Neural cell (in vitro differentiated cells): ENCODE measurements at regions not wholly inside any gene's neighbourhood (a gene's known extent, or its start where the extent isn't known, plus 50 kb on each side); places are given as distances from the start of the nearest gene placed in this dataset.

Experiments
- H2AFZ ChIP-seq: fragments of 200-600, 300-800 bp; sonication (generic), shearing (Covaris generic); 2 replicates; pipeline ENCODE4 v1.6.0; 2014; ENCODE audit warnings: low read depth, mild to moderate bottlenecking, antibody characterized with exemption, low read length, moderate library complexity
- H3F3A ChIP-seq: fragments of 200-600 bp; shearing (Covaris generic); 2 replicates; pipeline ENCODE4 v1.6.1; 2016; ENCODE audit warnings: mild to moderate bottlenecking, moderate library complexity, mixed read lengths, antibody characterized with exemption, low read length; ENCODE audit not compliant: insufficient read depth, poor library complexity, severe bottlenecking
- H3K27ac ChIP-seq: fragments of 200-600, 300-800 bp; sonication (generic), shearing (Covaris generic); 2 replicates; pipeline ENCODE4 v1.5.1; 2014; ENCODE audit warnings: mild to moderate bottlenecking, low read length, moderate library complexity
- H3K27me3 ChIP-seq: fragments of 300-800, 200-600 bp; sonication (generic), shearing (Covaris generic); 2 replicates; pipeline ENCODE4 v1.6.0; 2014; ENCODE audit warnings: mild to moderate bottlenecking, low read depth, low read length, moderate library complexity; ENCODE audit not compliant: insufficient read depth
- H3K36me3 ChIP-seq: fragments of 300-800, 200-600 bp; sonication (generic), shearing (Covaris generic); 2 replicates; pipeline ENCODE4 v1.5.1; 2014; ENCODE audit warnings: mild to moderate bottlenecking, antibody characterized with exemption, low read length, moderate library complexity; ENCODE audit not compliant: insufficient read depth
- H3K4me2 ChIP-seq: fragments of 300-800, 200-600 bp; sonication (generic), shearing (Covaris generic); 2 replicates; pipeline ENCODE4 v1.6.0; 2014; ENCODE audit warnings: mild to moderate bottlenecking, low read length
- H3K4me3 ChIP-seq: fragments of 300-800, 200-600 bp; sonication (generic), shearing (Covaris generic); 2 replicates; pipeline ENCODE4 v1.5.1; 2014; ENCODE audit warnings: mild to moderate bottlenecking, low read length, moderate library complexity
- H3K79me2 ChIP-seq: fragments of 200-600 bp; shearing (Covaris generic); replicated peaks from 2 replicates; pipeline ENCODE4 v1.6.0; 2014; ENCODE audit warnings: mild to moderate bottlenecking, low read length, moderate library complexity; ENCODE audit not compliant: insufficient read depth
- H3K9ac ChIP-seq: fragments of 300-800, 200-600 bp; sonication (generic), shearing (Covaris generic); 2 replicates; pipeline ENCODE4 v1.6.1; 2016; ENCODE audit warnings: mild to moderate bottlenecking, low read length, mixed read lengths
- H3K9me2 ChIP-seq: fragments of 200-600 bp; shearing (Covaris generic); 2 replicates; pipeline ENCODE4 v1.6.1; 2016; ENCODE audit warnings: mild to moderate bottlenecking, low read length, mixed read lengths; ENCODE audit not compliant: insufficient read depth
- H3K9me3 ChIP-seq: fragments of 200-600, 300-800 bp; sonication (generic), shearing (Covaris generic); 2 replicates; pipeline ENCODE4 v1.6.1; 2016; ENCODE audit warnings: mild to moderate bottlenecking, mixed run types, low read length, moderate library complexity, mixed read lengths
- H4K20me1 ChIP-seq: fragments of 200-600 bp; shearing (Covaris generic); 2 replicates; pipeline ENCODE4 v1.6.1; 2016; ENCODE audit warnings: mild to moderate bottlenecking, mixed run types; ENCODE audit not compliant: insufficient read depth
- EP300 ChIP-seq: fragments of 450-650 bp; conservative IDR thresholded peaks from 2 replicates; pipeline ENCODE4 v1.6.1; 2014; ENCODE audit warnings: antibody characterized with exemption, mild to moderate bottlenecking, moderate library complexity; ENCODE audit not compliant: poor library complexity, severe bottlenecking
- EZH2 ChIP-seq: fragments of 200-600, 300-800 bp; shearing (Covaris generic), sonication (generic); IDR thresholded peaks from 2 replicates; pipeline ENCODE4 v1.6.1; 2014; ENCODE audit warnings: antibody characterized with exemption, low read length, borderline replicate concordance, mild to moderate bottlenecking; ENCODE audit not compliant: insufficient read depth, poor library complexity, severe bottlenecking
- MXI1 ChIP-seq: fragments of 450-650 bp; conservative IDR thresholded peaks from 2 replicates; pipeline ENCODE4 v1.6.1; 2014; ENCODE audit warnings: antibody characterized with exemption, mild to moderate bottlenecking; ENCODE audit not compliant: poor library complexity, severe bottlenecking
- POLR2AphosphoS5 ChIP-seq: IDR thresholded peaks from 2 replicates; pipeline ENCODE4 v1.6.1; 2012
- RAD21 ChIP-seq: fragments of 450-650 bp; conservative IDR thresholded peaks from 2 replicates; pipeline ENCODE4 v1.6.1; 2014; ENCODE audit warnings: antibody characterized with exemption, mild to moderate bottlenecking, moderate library complexity
- SMC3 ChIP-seq: fragments of 450-650 bp; conservative IDR thresholded peaks from 2 replicates; pipeline ENCODE4 v1.6.1; 2014; ENCODE audit warnings: antibody characterized with exemption, mild to moderate bottlenecking, moderate library complexity; ENCODE audit not compliant: poor library complexity
- TAF1 ChIP-seq: IDR thresholded peaks from 2 replicates; pipeline ENCODE4 v1.6.1; 2012; ENCODE audit warnings: low read depth
- TF ChIP-seq, protein P1 (sequence below): fragments of 450-650 bp; IDR thresholded peaks from 2 replicates; pipeline ENCODE4 v1.5.1; 2014; ENCODE audit warnings: antibody characterized with exemption, mild to moderate bottlenecking, moderate library complexity; ENCODE audit not compliant: poor library complexity, severe bottlenecking
- TF ChIP-seq, protein P2 (sequence below): IDR thresholded peaks from 2 replicates; pipeline ENCODE4 v1.6.1; 2012; ENCODE audit warnings: borderline replicate concordance

DNA sequence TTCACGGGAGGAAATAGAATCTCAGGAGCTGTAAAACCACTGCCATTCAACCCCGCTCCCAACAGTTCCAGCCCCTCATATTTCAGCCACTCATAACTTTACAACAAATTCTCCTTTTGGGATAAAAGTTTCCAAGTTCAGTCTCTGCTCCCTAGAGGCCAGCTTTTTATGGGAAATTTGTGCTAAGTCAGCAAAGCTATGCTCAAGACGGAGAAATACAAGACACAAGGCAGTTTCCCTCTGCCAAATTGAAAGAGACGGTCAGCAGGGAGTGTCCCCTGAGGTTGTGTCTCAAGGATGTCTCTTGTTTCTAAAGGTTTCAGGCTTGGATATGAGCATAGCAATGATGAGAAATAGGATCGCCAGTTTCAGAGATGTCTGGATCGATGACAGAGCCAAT lies 608.6 kb downstream of the CCDC171 start:
- H3F3A ChIP-seq: no peaks in the 10 kb centered on the region
- no peaks in the 10 kb centered on the region for H3K9me3 ChIP-seq
- no peaks in the 10 kb centered on the region for H3K27me3 ChIP-seq
- no peaks in the 10 kb centered on the region for H3K36me3 ChIP-seq
- TF ChIP-seq RAD21 (no peak), EZH2 (no peak), EP300 (no peak)
- H3K9me2 ChIP-seq: no peaks in the 10 kb centered on the region
- no peaks in the 10 kb centered on the region for H4K20me1 ChIP-seq
- H3K79me2 ChIP-seq: no peaks in the 10 kb centered on the region
- no peak overlapping the region for H3K27ac ChIP-seq
- H3K4me2 ChIP-seq: no peak overlapping the region
- H3K4me3 ChIP-seq: no peak overlapping the region
- no peak overlapping the region for H2AFZ ChIP-seq
- H3K9ac ChIP-seq: no peak overlapping the region

GRCh38 chr9:16170119-16170518 lies 617.3 kb downstream of the CCDC171 start:
- no peaks in the 10 kb centered on the region for H3K9me2 ChIP-seq
- H3K27me3 ChIP-seq: no peaks in the 10 kb centered on the region
- TF ChIP-seq EZH2 (no peak), TAF1 (no peak), SMC3 (no peak), MXI1 (no peak), EP300 (no peak), RAD21 (no peak), POLR2AphosphoS5 (no peak)
- TF ChIP-seq, protein P1, sequence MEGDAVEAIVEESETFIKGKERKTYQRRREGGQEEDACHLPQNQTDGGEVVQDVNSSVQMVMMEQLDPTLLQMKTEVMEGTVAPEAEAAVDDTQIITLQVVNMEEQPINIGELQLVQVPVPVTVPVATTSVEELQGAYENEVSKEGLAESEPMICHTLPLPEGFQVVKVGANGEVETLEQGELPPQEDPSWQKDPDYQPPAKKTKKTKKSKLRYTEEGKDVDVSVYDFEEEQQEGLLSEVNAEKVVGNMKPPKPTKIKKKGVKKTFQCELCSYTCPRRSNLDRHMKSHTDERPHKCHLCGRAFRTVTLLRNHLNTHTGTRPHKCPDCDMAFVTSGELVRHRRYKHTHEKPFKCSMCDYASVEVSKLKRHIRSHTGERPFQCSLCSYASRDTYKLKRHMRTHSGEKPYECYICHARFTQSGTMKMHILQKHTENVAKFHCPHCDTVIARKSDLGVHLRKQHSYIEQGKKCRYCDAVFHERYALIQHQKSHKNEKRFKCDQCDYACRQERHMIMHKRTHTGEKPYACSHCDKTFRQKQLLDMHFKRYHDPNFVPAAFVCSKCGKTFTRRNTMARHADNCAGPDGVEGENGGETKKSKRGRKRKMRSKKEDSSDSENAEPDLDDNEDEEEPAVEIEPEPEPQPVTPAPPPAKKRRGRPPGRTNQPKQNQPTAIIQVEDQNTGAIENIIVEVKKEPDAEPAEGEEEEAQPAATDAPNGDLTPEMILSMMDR: no peak
- TF ChIP-seq, protein P2, sequence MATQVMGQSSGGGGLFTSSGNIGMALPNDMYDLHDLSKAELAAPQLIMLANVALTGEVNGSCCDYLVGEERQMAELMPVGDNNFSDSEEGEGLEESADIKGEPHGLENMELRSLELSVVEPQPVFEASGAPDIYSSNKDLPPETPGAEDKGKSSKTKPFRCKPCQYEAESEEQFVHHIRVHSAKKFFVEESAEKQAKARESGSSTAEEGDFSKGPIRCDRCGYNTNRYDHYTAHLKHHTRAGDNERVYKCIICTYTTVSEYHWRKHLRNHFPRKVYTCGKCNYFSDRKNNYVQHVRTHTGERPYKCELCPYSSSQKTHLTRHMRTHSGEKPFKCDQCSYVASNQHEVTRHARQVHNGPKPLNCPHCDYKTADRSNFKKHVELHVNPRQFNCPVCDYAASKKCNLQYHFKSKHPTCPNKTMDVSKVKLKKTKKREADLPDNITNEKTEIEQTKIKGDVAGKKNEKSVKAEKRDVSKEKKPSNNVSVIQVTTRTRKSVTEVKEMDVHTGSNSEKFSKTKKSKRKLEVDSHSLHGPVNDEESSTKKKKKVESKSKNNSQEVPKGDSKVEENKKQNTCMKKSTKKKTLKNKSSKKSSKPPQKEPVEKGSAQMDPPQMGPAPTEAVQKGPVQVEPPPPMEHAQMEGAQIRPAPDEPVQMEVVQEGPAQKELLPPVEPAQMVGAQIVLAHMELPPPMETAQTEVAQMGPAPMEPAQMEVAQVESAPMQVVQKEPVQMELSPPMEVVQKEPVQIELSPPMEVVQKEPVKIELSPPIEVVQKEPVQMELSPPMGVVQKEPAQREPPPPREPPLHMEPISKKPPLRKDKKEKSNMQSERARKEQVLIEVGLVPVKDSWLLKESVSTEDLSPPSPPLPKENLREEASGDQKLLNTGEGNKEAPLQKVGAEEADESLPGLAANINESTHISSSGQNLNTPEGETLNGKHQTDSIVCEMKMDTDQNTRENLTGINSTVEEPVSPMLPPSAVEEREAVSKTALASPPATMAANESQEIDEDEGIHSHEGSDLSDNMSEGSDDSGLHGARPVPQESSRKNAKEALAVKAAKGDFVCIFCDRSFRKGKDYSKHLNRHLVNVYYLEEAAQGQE: no peak
- H3F3A ChIP-seq: no peaks in the 10 kb centered on the region
- H3K36me3 ChIP-seq: no peaks in the 10 kb centered on the region
- no peak overlapping the region for H3K9ac ChIP-seq
- no peak overlapping the region for H3K4me2 ChIP-seq
- no peak overlapping the region for H3K27ac ChIP-seq
- H3K4me3 ChIP-seq: no peak overlapping the region
- no peaks in the 10 kb centered on the region for H4K20me1 ChIP-seq
- H2AFZ ChIP-seq: no peak overlapping the region
- H3K79me2 ChIP-seq: no peaks in the 10 kb centered on the region
- H3K9me3 ChIP-seq: no peaks in the 10 kb centered on the region

- Histone ChIP-seq H3F3A (no peaks in the 10 kb centered on the region), H3K4me2 (no peak overlapping the region), H3K36me3 (no peaks in the 10 kb centered on the region), H3K9me3 (no peaks in the 10 kb centered on the region), H2AFZ (no peak overlapping the region), H4K20me1 (no peaks in the 10 kb centered on the region), H3K9me2 (no peaks in the 10 kb centered on the region), H3K9ac (no peak overlapping the region), H3K4me3 (no peak overlapping the region), H3K27ac (no peak overlapping the region), H3K27me3 (no peaks in the 10 kb centered on the region), H3K79me2 (no peaks in the 10 kb centered on the region)
- TF ChIP-seq TAF1: no peak
- no peak for TF ChIP-seq SMC3
- TF ChIP-seq, protein P1: no peak
- no peak for TF ChIP-seq EZH2
- TF ChIP-seq, protein P2: no peak
- no peak for TF ChIP-seq MXI1
- TF ChIP-seq RAD21: no peak
- no peak for TF ChIP-seq POLR2AphosphoS5
- no peak for TF ChIP-seq EP300
Observed at GRCh38 chr9:16171911-16172310, 619.1 kb downstream of the CCDC171 start.
